Ammon's horn (tissue), 1 donor: ENCODE measurements at regions not wholly inside any gene's neighbourhood (a gene's known extent, or its start where the extent isn't known, plus 50 kb on each side); places are given as distances from the start of the nearest gene placed in this dataset.
A peak's percentile ranks its signal among the peaks of the same experiment; 100 is the strongest.

Experiments
- DNase-seq: peaks from one replicate; pipeline ENCODE4 v3.0.0-alpha.2; 2016; ENCODE audit warnings: low spot score

- DNase-seq: no peak
These were observed 120.2 kb upstream of the XYLT1 start for GRCh38 chr16:17590711-17591654.

DNA sequence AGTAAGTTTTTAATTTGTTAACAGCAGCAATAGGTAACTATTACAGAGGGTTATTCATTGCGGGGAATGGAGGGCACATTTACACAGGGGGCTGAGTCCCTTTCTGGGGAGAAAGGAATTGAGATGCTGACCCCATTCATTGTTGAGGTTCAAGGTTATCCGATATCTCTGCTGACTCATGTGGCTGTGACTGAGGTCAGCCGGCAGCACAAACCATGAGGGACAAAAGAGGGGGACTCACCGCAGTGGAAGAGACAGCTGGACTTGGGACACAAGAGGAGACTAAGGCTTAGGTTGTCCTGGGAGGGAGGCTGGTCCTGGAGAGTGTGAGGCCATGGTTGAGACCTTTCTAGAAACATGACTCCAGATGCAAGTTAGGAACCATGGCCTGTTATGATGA is 119.1 kb upstream of the XYLT1 start:
- no peak for DNase-seq

- DNase-seq: no peak
These were observed 114.8 kb upstream of the XYLT1 start for GRCh38 chr16:17585449-17586074.

GRCh38 chr16:17578981-17579874 is 108.5 kb upstream of the XYLT1 start:
- DNase-seq: peak; percentile 80

DNA sequence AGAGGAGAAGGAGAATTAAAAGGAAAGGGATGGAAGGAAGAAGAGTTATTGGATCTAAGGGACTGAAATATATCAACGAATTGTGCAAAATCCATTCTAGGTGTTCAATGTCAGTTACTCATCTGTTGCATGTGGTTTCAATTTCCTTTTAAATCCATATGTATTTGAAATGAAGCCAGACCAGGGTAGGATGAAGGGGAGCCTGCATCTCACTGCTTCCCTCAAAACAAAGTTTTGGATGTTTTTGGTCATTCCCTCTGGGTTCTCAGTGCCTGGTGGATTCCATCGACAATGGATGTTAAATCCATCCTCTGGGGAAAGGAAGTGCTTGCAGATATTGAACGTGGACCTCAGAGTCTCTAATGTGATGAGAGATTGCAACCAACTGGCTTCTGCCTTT is 103.5 kb upstream of the XYLT1 start:
- no peak for DNase-seq

GRCh38 chr16:17572145-17572544 is 101.4 kb upstream of the XYLT1 start:
- no peak for DNase-seq

DNA sequence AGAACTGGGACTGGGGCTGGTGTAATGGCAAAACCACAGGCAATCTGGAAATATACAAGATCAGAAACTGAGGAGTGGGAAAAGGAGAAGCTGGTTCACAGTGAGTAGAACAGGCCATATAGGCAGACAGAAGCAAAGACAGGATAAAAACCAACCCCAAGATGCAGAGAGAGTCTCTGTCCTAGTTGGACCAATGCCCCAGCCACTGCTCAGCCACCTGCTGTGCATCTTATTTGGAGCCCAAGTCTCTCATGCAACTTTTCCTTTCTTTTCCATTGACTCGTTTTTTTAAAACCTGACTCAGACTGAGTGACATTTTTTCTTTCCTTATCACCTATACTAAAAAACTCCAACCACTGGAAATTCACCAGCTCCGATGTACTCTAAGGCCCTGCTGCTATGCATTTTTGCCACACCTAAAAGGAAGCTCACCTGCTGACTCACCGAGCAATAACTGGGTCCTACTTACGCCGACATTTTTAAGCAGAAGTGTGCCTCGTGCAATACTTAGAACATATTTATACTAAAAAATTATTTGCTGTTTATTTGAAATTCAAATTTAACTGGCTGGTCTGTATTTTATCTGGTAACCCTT is 100.8 kb upstream of the XYLT1 start:
- no peak for DNase-seq

GRCh38 chr16:17568239-17568638 is 97.5 kb upstream of the XYLT1 start:
- DNase-seq: no peak

GRCh38 chr16:17567455-17567854 is 96.7 kb upstream of the XYLT1 start:
- no peak for DNase-seq

GRCh38 chr16:17566656-17567450 is 96.1 kb upstream of the XYLT1 start:
- DNase-seq: no peak

DNA sequence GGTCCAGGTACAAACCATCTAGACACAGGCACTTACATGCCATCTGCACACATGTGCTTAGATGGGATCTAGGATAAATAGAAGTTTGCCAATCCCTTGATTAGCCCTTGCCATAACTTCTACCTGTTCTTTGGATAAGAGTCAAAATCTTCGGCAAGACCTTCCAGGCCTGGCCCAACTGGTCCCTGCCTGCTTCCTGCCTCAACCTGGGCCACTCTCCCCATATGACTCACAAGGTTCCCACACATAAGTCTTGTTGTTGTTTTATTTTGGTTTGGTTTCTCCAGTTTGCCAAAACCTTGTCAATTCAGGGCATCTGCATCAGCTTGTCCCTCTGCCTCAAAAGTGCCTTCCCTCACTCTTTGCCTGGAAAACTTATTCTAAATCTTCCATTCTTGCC is 95.3 kb upstream of the XYLT1 start:
- no peak for DNase-seq

GRCh38 chr16:17565605-17566004 is 94.8 kb upstream of the XYLT1 start:
- no peak for DNase-seq

DNA sequence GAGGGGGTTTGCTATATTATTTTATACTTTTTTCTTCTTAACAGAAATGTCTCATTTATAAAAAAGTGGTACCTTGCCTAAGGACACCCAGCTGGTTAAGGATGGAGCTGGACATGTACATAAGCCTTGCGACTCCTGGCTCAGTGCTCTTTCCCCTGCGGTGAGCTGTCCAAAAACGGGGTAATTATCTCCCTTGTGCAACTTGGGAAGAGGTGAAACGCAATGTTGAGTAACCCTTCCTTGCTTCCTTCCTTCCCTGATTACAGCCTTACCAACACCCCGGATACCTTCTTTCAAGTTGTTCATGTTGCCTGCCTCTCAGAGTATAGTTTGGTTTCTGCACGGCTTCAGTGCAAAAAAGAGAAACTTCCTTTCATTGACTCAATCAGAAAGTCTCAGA is 94.1 kb upstream of the XYLT1 start:
- DNase-seq: no peak

DNA sequence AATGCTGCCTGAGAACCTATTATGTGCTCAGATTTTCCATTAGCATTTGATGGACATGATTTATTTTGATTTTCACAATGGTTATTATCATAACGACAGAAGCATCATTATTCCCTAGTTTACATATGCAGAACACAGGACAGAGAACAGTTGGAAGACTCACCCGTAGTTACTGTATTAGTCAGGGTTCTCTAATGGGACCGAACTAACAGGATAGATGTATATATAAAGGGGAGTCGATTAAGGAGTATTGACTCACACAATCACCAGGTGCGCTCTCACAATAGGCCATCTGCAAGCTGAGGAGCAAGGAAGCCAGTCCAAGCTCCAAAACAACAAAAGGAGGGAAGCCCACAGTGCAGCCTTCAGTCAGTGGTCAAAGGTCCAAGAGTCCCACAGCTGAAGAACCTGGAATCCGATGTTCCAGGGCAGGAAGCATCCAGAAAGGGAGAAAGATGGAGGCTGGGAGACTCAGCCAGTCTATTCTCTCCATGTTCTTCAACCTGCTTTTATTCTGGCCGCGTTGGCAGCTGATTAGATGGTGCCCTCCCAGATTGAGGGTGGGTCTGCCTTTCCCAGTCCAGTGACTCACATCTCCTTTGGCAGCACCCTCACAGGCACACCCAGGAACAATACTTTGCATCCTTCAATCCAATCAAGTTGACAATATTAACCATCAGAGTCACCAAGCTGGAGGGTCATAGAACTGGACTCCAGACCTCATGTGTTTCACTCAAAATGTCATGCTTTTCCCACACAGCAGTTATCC is 92.7 kb upstream of the XYLT1 start:
- no peak for DNase-seq

DNA sequence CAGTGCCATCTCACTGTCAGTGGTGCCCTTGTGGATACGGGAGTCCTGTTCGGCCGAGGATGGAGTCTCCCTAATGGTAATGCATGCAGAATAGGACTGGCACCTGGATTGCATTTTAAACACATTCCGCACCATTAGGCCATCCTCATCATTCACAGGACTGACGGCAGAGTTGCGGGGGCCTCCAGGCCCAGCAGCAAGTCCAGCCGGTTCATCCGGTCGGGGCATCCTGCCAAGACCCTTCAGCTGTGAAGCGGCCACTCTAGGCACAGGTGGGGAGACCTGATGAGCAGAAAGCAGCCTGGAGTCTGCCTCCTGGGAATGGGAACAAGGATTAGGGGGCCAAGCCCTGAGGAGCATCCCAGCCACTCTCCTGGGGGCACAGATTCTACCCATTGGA is 90.3 kb upstream of the XYLT1 start:
- no peak for DNase-seq

- no peak for DNase-seq
These were observed 89.8 kb upstream of the XYLT1 start for GRCh38 chr16:17560548-17560947.

GRCh38 chr16:17559394-17559793 is 88.6 kb upstream of the XYLT1 start:
- no peak for DNase-seq

DNA sequence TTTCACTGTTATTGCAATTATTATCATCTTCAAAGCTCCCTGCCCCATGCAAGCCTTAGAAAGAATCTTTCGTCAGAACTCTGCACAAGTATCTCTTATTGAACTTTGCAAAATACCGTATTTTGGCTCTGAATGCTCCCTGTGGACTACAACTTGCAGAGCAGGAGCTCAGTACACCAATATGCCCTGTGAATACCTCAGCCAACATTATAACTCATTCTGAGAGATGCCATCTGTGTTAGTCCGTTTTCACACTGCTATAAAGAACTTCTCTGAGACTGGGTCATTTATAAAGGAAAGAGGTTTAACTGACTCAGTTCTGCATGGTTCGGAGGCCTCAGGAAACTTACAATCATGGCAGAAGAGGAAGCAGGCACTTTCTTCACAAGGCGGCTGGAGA is 87.2 kb upstream of the XYLT1 start:
- DNase-seq: no peak

- no peak for DNase-seq
These were observed 86.7 kb upstream of the XYLT1 start for GRCh38 chr16:17557480-17557879.

- peak; percentile 10 for DNase-seq
These were observed 85.7 kb upstream of the XYLT1 start for GRCh38 chr16:17556276-17557052.
